ENCODE measurements at regions not wholly inside any gene's neighbourhood (a gene's known extent, or its start where the extent isn't known, plus 50 kb on each side); places are given as distances from the start of the nearest gene placed in this dataset.

DNA sequence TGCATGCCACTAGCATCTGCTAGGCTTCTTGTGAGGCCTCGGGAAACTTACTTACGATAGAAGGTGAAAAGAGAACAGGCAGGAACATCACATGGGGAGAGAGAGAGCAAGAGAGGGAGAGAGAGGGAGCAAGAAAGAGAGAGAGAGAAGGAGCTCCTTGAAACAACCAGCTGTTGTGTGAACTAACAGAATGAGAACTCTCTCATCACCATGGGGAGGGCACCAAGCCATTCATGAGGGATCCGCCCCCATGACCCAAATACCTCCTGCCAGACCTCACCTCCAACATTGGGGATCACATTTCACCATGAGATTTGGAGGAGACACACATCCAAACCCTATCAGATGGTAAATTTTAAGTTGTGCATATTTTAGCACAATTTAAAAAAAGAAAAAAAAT is 1217.2 kb downstream of the TYW1 start:
- no peak overlapping the region for H3K4me3 ChIP-seq
- no peak overlapping the region for H3K27ac Mint-ChIP-seq
- no peaks in the 10 kb centered on the region for H3K79me2 ChIP-seq (replicated peaks; ENCODE audit: insufficient read depth)
- H3K4me2 ChIP-seq: no peak overlapping the region
- H3F3A ChIP-seq (replicated peaks; ENCODE audit: low read depth): no peaks in the 10 kb centered on the region
- no peaks in the 10 kb centered on the region for H3K4me1 Mint-ChIP-seq
- DNase-seq (ENCODE audit: low spot score) (no peak), ATAC-seq (no peak)
- H3K27me3 Mint-ChIP-seq (ENCODE audit: insufficient read depth, low read depth, poor library complexity): no peaks in the 10 kb centered on the region
- no peak overlapping the region for H3K4me3 Mint-ChIP-seq
- TF ChIP-seq NANOG (IDR thresholded peaks at IDR 0.05; ENCODE audit: borderline replicate concordance): no peak
- TF ChIP-seq EZH2 (IDR thresholded peaks at IDR 0.05; ENCODE audit: low read depth, unreplicated experiment): no peak
- TF ChIP-seq, protein P1, sequence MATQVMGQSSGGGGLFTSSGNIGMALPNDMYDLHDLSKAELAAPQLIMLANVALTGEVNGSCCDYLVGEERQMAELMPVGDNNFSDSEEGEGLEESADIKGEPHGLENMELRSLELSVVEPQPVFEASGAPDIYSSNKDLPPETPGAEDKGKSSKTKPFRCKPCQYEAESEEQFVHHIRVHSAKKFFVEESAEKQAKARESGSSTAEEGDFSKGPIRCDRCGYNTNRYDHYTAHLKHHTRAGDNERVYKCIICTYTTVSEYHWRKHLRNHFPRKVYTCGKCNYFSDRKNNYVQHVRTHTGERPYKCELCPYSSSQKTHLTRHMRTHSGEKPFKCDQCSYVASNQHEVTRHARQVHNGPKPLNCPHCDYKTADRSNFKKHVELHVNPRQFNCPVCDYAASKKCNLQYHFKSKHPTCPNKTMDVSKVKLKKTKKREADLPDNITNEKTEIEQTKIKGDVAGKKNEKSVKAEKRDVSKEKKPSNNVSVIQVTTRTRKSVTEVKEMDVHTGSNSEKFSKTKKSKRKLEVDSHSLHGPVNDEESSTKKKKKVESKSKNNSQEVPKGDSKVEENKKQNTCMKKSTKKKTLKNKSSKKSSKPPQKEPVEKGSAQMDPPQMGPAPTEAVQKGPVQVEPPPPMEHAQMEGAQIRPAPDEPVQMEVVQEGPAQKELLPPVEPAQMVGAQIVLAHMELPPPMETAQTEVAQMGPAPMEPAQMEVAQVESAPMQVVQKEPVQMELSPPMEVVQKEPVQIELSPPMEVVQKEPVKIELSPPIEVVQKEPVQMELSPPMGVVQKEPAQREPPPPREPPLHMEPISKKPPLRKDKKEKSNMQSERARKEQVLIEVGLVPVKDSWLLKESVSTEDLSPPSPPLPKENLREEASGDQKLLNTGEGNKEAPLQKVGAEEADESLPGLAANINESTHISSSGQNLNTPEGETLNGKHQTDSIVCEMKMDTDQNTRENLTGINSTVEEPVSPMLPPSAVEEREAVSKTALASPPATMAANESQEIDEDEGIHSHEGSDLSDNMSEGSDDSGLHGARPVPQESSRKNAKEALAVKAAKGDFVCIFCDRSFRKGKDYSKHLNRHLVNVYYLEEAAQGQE (IDR thresholded peaks at IDR 0.05; ENCODE audit: unreplicated experiment): no peak
- H3K36me3 ChIP-seq (ENCODE audit: insufficient read depth): no peaks in the 10 kb centered on the region
- H3K27ac ChIP-seq (ENCODE audit: low read depth): no peak overlapping the region
- peaks cover 53% of the 10 kb centered on the region for H3K36me3 Mint-ChIP-seq (ENCODE audit: low read depth)
- H3K9me3 Mint-ChIP-seq: peaks cover 98% of the 10 kb centered on the region
- no peaks in the 10 kb centered on the region for H4K20me1 ChIP-seq (replicated peaks; ENCODE audit: insufficient read depth)
- no peaks in the 10 kb centered on the region for H3K27me3 ChIP-seq (ENCODE audit: insufficient read depth)
- H2AFZ ChIP-seq: no peak overlapping the region
- H3K9me2 ChIP-seq (ENCODE audit: insufficient read depth): no peaks in the 10 kb centered on the region
- H3K4me1 ChIP-seq (ENCODE audit: insufficient read depth): no peaks in the 10 kb centered on the region

DNA sequence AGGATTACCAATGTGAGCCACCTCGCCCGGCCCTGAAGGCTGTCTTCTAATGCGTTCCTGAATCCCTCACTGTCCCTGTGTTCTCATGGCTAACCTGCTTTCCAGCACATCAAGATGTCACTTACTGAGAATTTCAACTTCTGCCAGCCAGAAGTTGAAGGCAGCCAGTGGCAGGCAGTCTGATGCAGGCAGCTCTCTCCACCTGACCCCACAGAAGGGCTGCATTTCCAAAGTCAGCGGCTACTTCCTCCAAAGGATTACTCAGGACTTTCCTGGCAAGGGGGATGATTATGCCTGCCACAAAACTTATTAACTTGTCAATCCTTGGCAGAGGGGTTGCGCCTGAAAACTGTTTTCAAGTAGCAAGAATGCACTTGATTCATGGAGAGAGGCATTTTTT is 1219.4 kb downstream of the TYW1 start:
- Histone ChIP-seq H2AFZ (no peak overlapping the region), H3K4me2 (no peak overlapping the region), H3K27ac (ENCODE audit: low read depth) (no peak overlapping the region), H3F3A (replicated peaks; ENCODE audit: low read depth) (no peaks in the 10 kb centered on the region), H3K36me3 (ENCODE audit: insufficient read depth) (no peaks in the 10 kb centered on the region), H3K9me2 (ENCODE audit: insufficient read depth) (no peaks in the 10 kb centered on the region), H4K20me1 (replicated peaks; ENCODE audit: insufficient read depth) (no peaks in the 10 kb centered on the region), H3K27me3 (ENCODE audit: insufficient read depth) (no peaks in the 10 kb centered on the region), H3K79me2 (replicated peaks; ENCODE audit: insufficient read depth) (no peaks in the 10 kb centered on the region), H3K4me1 (ENCODE audit: insufficient read depth) (no peaks in the 10 kb centered on the region), H3K4me3 (no peak overlapping the region)
- Mint-ChIP-seq H3K27me3 (ENCODE audit: insufficient read depth, low read depth, poor library complexity) (no peaks in the 10 kb centered on the region), H3K9me3 (peaks cover 98% of the 10 kb centered on the region), H3K27ac (no peak overlapping the region), H3K4me3 (no peak overlapping the region), H3K36me3 (ENCODE audit: low read depth) (peaks cover 37% of the 10 kb centered on the region), H3K4me1 (no peaks in the 10 kb centered on the region)
- DNase-seq (ENCODE audit: low spot score) (no peak), ATAC-seq (no peak)
- TF ChIP-seq POLR2AphosphoS5 (IDR thresholded peaks at IDR 0.05; ENCODE audit: low read depth) (no peak), EZH2 (IDR thresholded peaks at IDR 0.05; ENCODE audit: low read depth, unreplicated experiment) (no peak), ZNF331 (CRISPR knock-in tag; IDR thresholded peaks at IDR 0.05; ENCODE audit: low read depth) (no peak), ZNF114 (CRISPR knock-in tag; IDR thresholded peaks at IDR 0.05) (no peak), CREB1 (CRISPR knock-in tag; IDR thresholded peaks at IDR 0.05; ENCODE audit: low read depth) (no peak), JUNB (IDR thresholded peaks at IDR 0.05; ENCODE audit: unreplicated experiment) (no peak), STAT1 (IDR thresholded peaks at IDR 0.05; ENCODE audit: unreplicated experiment) (no peak)
- TF ChIP-seq, protein P2, sequence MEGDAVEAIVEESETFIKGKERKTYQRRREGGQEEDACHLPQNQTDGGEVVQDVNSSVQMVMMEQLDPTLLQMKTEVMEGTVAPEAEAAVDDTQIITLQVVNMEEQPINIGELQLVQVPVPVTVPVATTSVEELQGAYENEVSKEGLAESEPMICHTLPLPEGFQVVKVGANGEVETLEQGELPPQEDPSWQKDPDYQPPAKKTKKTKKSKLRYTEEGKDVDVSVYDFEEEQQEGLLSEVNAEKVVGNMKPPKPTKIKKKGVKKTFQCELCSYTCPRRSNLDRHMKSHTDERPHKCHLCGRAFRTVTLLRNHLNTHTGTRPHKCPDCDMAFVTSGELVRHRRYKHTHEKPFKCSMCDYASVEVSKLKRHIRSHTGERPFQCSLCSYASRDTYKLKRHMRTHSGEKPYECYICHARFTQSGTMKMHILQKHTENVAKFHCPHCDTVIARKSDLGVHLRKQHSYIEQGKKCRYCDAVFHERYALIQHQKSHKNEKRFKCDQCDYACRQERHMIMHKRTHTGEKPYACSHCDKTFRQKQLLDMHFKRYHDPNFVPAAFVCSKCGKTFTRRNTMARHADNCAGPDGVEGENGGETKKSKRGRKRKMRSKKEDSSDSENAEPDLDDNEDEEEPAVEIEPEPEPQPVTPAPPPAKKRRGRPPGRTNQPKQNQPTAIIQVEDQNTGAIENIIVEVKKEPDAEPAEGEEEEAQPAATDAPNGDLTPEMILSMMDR (conservative IDR thresholded peaks at IDR 0.05; ENCODE audit: low read depth in 2 of 2): no peak
- TF ChIP-seq, protein P3, sequence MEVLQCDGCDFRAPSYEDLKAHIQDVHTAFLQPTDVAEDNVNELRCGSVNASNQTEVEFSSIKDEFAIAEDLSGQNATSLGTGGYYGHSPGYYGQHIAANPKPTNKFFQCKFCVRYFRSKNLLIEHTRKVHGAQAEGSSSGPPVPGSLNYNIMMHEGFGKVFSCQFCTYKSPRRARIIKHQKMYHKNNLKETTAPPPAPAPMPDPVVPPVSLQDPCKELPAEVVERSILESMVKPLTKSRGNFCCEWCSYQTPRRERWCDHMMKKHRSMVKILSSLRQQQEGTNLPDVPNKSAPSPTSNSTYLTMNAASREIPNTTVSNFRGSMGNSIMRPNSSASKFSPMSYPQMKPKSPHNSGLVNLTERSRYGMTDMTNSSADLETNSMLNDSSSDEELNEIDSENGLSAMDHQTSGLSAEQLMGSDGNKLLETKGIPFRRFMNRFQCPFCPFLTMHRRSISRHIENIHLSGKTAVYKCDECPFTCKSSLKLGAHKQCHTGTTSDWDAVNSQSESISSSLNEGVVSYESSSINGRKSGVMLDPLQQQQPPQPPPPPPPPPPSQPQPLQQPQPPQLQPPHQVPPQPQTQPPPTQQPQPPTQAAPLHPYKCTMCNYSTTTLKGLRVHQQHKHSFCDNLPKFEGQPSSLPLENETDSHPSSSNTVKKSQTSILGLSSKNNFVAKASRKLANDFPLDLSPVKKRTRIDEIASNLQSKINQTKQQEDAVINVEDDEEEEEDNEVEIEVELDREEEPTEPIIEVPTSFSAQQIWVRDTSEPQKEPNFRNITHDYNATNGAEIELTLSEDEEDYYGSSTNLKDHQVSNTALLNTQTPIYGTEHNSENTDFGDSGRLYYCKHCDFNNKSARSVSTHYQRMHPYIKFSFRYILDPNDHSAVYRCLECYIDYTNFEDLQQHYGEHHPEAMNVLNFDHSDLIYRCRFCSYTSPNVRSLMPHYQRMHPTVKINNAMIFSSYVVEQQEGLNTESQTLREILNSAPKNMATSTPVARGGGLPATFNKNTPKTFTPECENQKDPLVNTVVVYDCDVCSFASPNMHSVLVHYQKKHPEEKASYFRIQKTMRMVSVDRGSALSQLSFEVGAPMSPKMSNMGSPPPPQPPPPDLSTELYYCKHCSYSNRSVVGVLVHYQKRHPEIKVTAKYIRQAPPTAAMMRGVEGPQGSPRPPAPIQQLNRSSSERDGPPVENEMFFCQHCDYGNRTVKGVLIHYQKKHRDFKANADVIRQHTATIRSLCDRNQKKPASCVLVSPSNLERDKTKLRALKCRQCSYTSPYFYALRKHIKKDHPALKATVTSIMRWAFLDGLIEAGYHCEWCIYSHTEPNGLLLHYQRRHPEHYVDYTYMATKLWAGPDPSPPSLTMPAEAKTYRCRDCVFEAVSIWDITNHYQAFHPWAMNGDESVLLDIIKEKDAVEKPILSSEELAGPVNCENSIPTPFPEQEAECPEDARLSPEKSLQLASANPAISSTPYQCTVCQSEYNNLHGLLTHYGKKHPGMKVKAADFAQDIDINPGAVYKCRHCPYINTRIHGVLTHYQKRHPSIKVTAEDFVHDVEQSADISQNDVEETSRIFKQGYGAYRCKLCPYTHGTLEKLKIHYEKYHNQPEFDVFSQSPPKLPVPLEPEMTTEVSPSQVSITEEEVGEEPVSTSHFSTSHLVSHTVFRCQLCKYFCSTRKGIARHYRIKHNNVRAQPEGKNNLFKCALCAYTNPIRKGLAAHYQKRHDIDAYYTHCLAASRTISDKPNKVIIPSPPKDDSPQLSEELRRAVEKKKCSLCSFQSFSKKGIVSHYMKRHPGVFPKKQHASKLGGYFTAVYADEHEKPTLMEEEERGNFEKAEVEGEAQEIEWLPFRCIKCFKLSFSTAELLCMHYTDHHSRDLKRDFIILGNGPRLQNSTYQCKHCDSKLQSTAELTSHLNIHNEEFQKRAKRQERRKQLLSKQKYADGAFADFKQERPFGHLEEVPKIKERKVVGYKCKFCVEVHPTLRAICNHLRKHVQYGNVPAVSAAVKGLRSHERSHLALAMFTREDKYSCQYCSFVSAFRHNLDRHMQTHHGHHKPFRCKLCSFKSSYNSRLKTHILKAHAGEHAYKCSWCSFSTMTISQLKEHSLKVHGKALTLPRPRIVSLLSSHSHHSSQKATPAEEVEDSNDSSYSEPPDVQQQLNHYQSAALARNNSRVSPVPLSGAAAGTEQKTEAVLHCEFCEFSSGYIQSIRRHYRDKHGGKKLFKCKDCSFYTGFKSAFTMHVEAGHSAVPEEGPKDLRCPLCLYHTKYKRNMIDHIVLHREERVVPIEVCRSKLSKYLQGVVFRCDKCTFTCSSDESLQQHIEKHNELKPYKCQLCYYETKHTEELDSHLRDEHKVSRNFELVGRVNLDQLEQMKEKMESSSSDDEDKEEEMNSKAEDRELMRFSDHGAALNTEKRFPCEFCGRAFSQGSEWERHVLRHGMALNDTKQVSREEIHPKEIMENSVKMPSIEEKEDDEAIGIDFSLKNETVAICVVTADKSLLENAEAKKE (CRISPR knock-in tag; IDR thresholded peaks at IDR 0.05): no peak
